ENCODE measurements at regions not wholly inside any gene's neighbourhood (a gene's known extent, or its start where the extent isn't known, plus 50 kb on each side); places are given as distances from the start of the nearest gene placed in this dataset.
A peak's percentile ranks its signal among the peaks of the same experiment; 100 is the strongest.

DNA sequence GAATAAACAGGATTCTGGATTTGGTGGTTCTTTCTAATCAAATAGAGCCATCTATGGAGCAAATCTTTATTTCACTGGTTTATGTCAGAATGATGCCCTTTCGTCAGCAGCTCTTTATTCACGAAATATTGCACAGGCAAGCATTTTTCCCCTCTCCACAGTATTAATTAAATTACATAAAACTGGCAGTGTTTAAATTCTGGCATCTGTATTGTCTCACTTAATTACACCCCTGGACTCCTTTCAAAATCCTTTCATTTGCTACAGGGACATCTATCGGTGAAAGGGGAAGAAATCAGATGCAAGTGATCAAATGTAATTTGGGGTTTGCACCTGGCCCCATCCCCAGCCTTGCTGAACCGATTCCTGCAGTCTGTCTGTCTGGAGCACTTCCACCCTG lies 801.9 kb downstream of the QKI start:
- Histone ChIP-seq H3K27me3 (ENCODE audit: control insufficient read depth in 1 of 2, insufficient read depth in 2 of 2, low read length in 2 of 2) (no peaks in the 10 kb centered on the region), H3K9ac (ENCODE audit: insufficient read depth, low read depth, low read length) (no peak overlapping the region), H3K27ac (ENCODE audit: extremely low read length, insufficient read depth, low read length) (no peak overlapping the region), H3K4me1 (ENCODE audit: insufficient read depth, low read length) (no peaks in the 10 kb centered on the region), H3K4me2 (ENCODE audit: low read depth, low read length) (no peak overlapping the region), H3K36me3 (replicated peaks in 1 of 2; ENCODE audit: control insufficient read depth in 1 of 2, insufficient read depth in 2 of 2, low read length in 2 of 2) (no peaks in the 10 kb centered on the region), H2AFZ (ENCODE audit: low read length) (no peak overlapping the region), H3K9me3 (ENCODE audit: low read length) (peaks cover 27% of the 10 kb centered on the region), H3K4me3 (replicated peaks in 1 of 3; ENCODE audit: insufficient read depth in 1 of 3, low read depth in 2 of 3, low read length in 3 of 3) (no peak overlapping the region), H3K79me2 (ENCODE audit: insufficient read depth, low read length) (no peaks in the 10 kb centered on the region), H4K20me1 (ENCODE audit: insufficient read depth, low read length) (no peaks in the 10 kb centered on the region)
- 3% methylated on average over 4 of the region's 4 CpGs for WGBS (ENCODE audit: low lambda C conversion rate)
- ATAC-seq, result no peak
- CTCF ChIA-PET (ENCODE audit: low intra/inter-chr PET ratio, low total read pairs), result no interaction called here
- no peak for FAIRE-seq
- no peak for DNase-seq (ENCODE audit: low spot score)
- no peak for TF ChIP-seq GATAD1 (CRISPR knock-in tag; IDR thresholded peaks at IDR 0.05)
- no peak for TF ChIP-seq ZFP82 (CRISPR knock-in tag; IDR thresholded peaks at IDR 0.05; ENCODE audit: borderline replicate concordance)
- no peak for TF ChIP-seq ZBTB38 (CRISPR knock-in tag; IDR thresholded peaks at IDR 0.05)
- TF ChIP-seq CBX5 (CRISPR knock-in tag; IDR thresholded peaks at IDR 0.05; ENCODE audit: borderline replicate concordance), result no peak
- no peak for TF ChIP-seq KDM1A (CRISPR knock-in tag; IDR thresholded peaks at IDR 0.05)
- no peak for TF ChIP-seq ZSCAN20 (CRISPR knock-in tag; IDR thresholded peaks at IDR 0.05; ENCODE audit: borderline replicate concordance)
- TF ChIP-seq HDAC1 (CRISPR knock-in tag; IDR thresholded peaks at IDR 0.05), result no peak
- TF ChIP-seq, protein P1, sequence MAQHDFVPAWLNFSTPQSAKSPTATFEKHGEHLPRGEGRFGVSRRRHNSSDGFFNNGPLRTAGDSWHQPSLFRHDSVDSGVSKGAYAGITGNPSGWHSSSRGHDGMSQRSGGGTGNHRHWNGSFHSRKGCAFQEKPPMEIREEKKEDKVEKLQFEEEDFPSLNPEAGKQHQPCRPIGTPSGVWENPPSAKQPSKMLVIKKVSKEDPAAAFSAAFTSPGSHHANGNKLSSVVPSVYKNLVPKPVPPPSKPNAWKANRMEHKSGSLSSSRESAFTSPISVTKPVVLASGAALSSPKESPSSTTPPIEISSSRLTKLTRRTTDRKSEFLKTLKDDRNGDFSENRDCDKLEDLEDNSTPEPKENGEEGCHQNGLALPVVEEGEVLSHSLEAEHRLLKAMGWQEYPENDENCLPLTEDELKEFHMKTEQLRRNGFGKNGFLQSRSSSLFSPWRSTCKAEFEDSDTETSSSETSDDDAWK (CRISPR knock-in tag; IDR thresholded peaks at IDR 0.05), result no peak
- peak; percentile 48 for TF ChIP-seq MAFF (IDR thresholded peaks at IDR 0.05; ENCODE audit: low read depth, low read length)
- TF ChIP-seq MAFK (conservative IDR thresholded peaks at IDR 0.05 in 1 of 2, IDR thresholded peaks at IDR 0.05 in 1 of 2; ENCODE audit: low read length in 2 of 2), result peak; percentile 70 to 77
- intact Hi-C loops (cut with micrococcal nuclease; ENCODE audit: unreplicated experiment), result no loop called here
- POLR2A ChIA-PET, result no interaction called here
- BruUV-seq (replicated peaks), result no TSS peak
- in situ Hi-C loops (cut with HindIII; ENCODE audit: extremely low pct_ligation_motif_present, low pct_unique_long_range_greater_than_20kb), result no loop called here

Data from HepG2 (cell line).